ENCODE measurements at regions not wholly inside any gene's neighbourhood (a gene's known extent, or its start where the extent isn't known, plus 50 kb on each side); places are given as distances from the start of the nearest gene placed in this dataset.

DNA sequence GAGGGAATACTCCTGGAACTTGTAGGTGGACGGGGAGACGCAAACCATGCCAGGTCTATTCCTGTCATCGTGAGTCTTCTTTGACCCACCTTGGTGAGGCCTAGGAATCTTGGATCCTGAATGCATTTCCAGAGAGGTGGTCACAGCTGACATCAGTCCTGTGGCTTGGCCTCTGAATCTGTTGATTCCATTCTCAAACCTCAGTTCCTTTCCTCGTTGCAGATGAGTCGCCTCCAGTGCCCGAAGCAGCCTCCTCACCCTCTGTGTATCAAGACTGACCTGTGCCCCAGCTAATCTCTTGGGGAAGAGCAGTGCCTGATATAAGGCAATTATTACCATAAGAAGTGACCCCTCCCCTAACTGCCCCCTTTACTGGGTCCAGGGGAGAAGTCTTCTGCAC is 118.1 kb downstream of the SMIM20 start:
- DNase-seq (ENCODE audit: low read depth), result peak; percentile 44
- no peak overlapping the region for H3K4me3 ChIP-seq (ENCODE audit: low read length)
- TF ChIP-seq, protein P1, sequence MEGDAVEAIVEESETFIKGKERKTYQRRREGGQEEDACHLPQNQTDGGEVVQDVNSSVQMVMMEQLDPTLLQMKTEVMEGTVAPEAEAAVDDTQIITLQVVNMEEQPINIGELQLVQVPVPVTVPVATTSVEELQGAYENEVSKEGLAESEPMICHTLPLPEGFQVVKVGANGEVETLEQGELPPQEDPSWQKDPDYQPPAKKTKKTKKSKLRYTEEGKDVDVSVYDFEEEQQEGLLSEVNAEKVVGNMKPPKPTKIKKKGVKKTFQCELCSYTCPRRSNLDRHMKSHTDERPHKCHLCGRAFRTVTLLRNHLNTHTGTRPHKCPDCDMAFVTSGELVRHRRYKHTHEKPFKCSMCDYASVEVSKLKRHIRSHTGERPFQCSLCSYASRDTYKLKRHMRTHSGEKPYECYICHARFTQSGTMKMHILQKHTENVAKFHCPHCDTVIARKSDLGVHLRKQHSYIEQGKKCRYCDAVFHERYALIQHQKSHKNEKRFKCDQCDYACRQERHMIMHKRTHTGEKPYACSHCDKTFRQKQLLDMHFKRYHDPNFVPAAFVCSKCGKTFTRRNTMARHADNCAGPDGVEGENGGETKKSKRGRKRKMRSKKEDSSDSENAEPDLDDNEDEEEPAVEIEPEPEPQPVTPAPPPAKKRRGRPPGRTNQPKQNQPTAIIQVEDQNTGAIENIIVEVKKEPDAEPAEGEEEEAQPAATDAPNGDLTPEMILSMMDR (IDR thresholded peaks at IDR 0.05; ENCODE audit: insufficient read depth, low read depth, low read length, missing control alignments), result no peak

DNA sequence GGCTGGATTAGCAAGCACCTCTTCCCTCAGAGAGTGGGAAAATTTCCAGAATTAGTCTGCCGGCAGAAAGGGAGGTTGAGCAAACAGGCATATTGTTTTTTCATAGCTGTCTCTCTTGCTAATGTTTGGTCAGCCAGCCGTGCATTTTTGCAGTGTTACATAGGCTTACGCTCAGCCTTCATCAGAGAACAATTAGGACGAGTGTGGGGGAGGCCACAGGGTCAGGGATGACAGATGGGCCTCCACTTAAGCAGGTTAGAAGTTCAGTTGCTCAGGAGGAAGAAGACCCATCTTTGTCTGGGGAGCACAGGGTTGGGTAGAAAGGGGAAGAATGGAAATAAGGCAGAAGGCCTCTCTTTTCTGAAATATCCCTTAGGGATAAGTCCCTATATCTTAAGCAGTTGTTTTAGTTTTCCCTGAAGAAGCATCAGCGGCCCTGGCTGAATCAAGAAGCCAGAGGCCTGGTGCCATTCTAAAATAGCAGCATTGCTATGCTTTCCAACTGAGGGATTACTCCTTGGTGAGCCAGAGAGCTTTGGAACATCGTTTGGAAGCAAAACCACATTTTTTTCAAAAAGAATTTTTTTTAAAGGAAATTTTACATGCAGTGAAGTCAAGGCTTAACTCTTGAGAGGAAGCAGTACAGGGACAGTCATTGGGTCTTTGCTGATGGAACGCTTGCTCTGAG is 118.8 kb downstream of the SMIM20 start:
- TF ChIP-seq, protein P1 (IDR thresholded peaks at IDR 0.05; ENCODE audit: insufficient read depth, low read depth, low read length, missing control alignments), result no peak
- peak; percentile 43 for DNase-seq (ENCODE audit: low read depth)
- H3K4me3 ChIP-seq (ENCODE audit: low read length), result no peak overlapping the region

DNA sequence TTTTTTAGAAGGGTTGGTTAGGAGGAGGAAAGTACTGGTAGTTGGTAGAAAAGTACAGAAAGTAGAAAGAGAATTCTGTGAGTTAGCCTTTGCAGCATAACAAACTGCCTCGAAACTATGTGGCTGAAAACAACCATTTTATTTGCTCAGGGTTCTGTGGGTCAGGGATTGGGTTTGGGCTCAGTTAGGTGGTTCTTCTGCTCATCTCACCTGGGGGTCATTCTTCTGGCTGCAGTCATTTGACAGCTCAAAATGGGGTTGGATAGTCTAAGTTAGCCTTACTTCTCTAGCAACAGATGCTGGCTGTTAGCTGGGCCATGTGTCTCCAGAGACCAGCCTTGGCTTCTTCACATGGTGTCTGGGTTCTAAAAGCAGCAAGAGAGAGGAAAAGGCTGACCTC is 119.4 kb downstream of the SMIM20 start:
- no peak overlapping the region for H3K4me3 ChIP-seq (ENCODE audit: low read length)
- DNase-seq (ENCODE audit: low read depth), result no peak
- TF ChIP-seq, protein P1 (IDR thresholded peaks at IDR 0.05; ENCODE audit: insufficient read depth, low read depth, low read length, missing control alignments), result no peak

DNA sequence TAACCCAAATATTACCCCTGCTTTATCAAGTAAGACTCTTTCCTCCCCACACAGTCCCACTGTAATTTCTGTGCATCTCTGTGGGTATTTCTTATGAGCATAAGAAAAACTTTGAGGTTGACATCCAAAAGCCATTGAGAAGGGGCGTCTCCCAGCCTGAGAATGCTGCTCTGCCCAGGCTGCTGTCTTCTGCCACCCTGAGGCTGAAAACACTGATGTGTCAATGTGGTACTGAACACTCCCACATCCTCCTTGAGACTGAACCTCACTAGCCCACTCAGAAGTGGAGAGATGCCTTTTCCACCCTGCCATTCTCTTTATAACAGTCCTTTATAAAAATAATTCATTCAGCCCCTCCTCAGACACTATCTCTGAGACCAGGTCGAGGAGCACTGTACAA is 120.8 kb downstream of the SMIM20 start:
- DNase-seq (ENCODE audit: low read depth), result no peak
- TF ChIP-seq, protein P1 (IDR thresholded peaks at IDR 0.05; ENCODE audit: insufficient read depth, low read depth, low read length, missing control alignments), result no peak
- H3K4me3 ChIP-seq (ENCODE audit: low read length), result no peak overlapping the region

DNA sequence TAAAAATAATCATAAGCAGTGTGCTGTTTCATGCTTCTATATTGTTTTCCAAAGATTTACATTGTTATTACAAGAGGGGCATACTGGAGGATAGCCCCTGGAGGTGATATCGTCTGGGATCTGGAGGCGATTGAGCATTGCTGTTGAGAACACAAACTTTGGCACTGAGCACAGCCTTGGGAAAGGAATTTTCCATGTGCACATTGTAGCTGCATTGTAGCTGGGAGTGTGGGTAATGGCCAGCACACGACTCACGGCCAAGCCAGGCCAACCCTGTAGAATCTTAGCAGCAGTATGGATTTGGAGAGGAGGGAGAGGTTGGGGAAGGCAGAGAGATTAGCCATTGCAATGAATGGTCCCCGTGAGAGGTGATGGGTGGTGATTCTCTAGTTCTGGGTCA is 121.9 kb downstream of the SMIM20 start:
- H3K4me3 ChIP-seq (ENCODE audit: low read length), result no peak overlapping the region
- no peak for DNase-seq (ENCODE audit: low read depth)
- TF ChIP-seq, protein P1 (IDR thresholded peaks at IDR 0.05; ENCODE audit: insufficient read depth, low read depth, low read length, missing control alignments), result no peak

DNA sequence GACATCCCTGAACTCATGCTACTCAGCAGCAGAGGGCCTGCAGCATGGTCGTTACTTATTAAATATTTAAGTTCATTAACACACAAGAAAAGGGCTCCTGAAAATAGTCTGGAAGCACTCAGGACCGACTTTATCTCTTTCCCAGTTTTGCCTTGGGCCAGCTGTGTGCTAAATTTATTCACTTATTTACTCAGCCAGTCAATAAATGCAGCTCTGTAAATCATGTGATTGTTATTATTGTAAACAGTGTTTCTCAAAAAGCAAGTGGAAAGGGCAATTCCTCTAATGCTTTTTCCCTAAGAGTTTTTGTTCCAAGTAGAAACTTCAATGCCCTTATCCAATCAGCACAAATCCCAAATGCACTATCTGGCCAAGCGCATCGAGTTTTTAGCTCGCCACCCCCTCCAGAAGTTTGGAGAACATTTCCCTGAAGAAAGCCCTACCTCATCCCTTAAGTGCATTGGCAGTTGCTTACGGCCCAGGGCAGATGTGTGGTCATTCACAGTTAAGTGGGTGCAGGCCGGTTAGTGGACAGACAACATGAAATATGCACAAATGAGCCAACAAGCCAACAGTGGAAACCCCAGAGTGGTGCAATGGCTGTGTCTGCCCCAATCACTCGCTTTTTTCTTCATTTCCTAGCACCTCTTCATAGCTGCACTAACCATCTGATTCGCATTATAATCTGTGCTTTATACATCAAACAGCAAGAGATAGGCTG is 125.8 kb downstream of the SMIM20 start:
- no peak for DNase-seq (ENCODE audit: low read depth)
- TF ChIP-seq, protein P1 (IDR thresholded peaks at IDR 0.05; ENCODE audit: insufficient read depth, low read depth, low read length, missing control alignments), result no peak
- no peak overlapping the region for H3K4me3 ChIP-seq (ENCODE audit: low read length)
